ENCODE measurements at regions not wholly inside any gene's neighbourhood (a gene's known extent, or its start where the extent isn't known, plus 50 kb on each side); places are given as distances from the start of the nearest gene placed in this dataset.
A peak's percentile ranks its signal among the peaks of the same experiment; 100 is the strongest.

DNA sequence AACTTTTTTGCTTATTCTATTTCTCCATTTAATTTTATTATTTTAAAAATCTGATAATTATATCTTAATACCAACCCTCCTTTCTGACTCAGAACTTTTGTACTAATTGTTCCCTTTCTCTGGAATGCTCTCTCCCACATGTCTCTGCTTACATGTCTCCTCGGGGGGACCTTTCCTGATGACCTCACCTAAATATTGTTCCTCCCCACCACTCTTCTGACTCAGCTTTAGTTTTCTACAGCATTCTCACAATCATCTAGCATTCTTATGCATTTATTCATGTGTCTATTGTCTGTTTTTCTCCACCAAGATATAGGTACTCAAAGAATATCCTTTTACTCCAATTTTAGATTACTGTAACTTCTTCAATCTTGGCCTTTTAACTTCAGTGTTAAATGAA lies 128.7 kb downstream of the MSL3 start:
- peak; percentile 78 for DNase-seq (ENCODE audit: low read depth)
- TF ChIP-seq, protein P1, sequence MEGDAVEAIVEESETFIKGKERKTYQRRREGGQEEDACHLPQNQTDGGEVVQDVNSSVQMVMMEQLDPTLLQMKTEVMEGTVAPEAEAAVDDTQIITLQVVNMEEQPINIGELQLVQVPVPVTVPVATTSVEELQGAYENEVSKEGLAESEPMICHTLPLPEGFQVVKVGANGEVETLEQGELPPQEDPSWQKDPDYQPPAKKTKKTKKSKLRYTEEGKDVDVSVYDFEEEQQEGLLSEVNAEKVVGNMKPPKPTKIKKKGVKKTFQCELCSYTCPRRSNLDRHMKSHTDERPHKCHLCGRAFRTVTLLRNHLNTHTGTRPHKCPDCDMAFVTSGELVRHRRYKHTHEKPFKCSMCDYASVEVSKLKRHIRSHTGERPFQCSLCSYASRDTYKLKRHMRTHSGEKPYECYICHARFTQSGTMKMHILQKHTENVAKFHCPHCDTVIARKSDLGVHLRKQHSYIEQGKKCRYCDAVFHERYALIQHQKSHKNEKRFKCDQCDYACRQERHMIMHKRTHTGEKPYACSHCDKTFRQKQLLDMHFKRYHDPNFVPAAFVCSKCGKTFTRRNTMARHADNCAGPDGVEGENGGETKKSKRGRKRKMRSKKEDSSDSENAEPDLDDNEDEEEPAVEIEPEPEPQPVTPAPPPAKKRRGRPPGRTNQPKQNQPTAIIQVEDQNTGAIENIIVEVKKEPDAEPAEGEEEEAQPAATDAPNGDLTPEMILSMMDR (IDR thresholded peaks at IDR 0.05; ENCODE audit: insufficient read depth, low read depth, low read length, missing control alignments) = no peak

DNA sequence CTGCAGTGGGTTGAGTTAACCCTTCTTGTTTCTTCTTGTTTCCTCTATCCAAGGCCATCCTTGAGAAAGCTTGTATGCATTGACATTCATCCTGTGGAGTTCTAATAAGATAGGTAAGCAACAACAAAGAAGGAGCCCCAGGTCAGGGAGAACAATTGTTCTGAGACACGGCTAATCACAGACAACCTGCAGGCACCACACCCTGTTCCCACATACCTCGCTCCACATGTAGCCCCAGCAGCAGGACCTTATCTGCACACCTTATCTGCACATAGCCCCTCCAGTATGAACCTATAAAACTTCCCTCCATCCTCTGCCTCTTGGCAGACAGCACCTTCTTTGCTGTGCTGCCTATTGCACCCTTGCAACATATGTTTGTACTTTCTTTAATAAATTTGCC lies 129.1 kb downstream of the MSL3 start:
- TF ChIP-seq, protein P1 (IDR thresholded peaks at IDR 0.05; ENCODE audit: insufficient read depth, low read depth, low read length, missing control alignments) = no peak
- peak; percentile 14 for DNase-seq (ENCODE audit: low read depth)
- H3K4me3 ChIP-seq (ENCODE audit: low read length) = no peak overlapping the region

More for the DNA sequence above, 128.7 kb downstream of the MSL3 start:
- no peak overlapping the region for H3K4me3 ChIP-seq (ENCODE audit: low read length)

GRCh38 chrX:11888421-11888820 lies 130.4 kb downstream of the MSL3 start:
- DNase-seq (ENCODE audit: low read depth) = peak; percentile 19
- H3K4me3 ChIP-seq (ENCODE audit: low read length) = no peak overlapping the region
- TF ChIP-seq, protein P1 (IDR thresholded peaks at IDR 0.05; ENCODE audit: insufficient read depth, low read depth, low read length, missing control alignments) = no peak

DNA sequence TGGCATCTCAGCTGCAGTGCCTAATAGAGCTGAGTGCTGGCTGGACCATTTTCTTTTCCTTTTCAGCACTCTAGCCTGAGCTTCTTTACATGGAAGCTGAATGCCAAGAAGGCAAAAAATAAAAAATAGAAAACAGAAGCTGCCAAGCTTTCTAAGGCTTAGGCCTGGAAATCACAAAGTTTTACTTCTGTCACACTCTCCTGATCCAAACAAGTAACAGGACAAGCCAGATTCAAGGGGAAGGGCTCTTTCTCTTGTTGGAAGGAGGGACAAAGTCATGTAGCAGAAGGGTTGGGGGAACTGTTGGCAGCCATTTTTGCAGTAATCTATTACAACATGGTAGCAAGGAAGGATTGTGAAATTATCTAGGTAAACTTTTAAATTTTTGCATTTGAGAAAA lies 131.8 kb downstream of the MSL3 start:
- TF ChIP-seq, protein P1 (IDR thresholded peaks at IDR 0.05; ENCODE audit: insufficient read depth, low read depth, low read length, missing control alignments) = no peak
- no peak overlapping the region for H3K4me3 ChIP-seq (ENCODE audit: low read length)
- DNase-seq (ENCODE audit: low read depth) = no peak

- H3K4me3 ChIP-seq (ENCODE audit: low read length) = no peak overlapping the region
- TF ChIP-seq, protein P1 (IDR thresholded peaks at IDR 0.05; ENCODE audit: insufficient read depth, low read depth, low read length, missing control alignments) = no peak
- DNase-seq (ENCODE audit: low read depth) = no peak
These were observed 132.9 kb downstream of the MSL3 start for GRCh38 chrX:11890836-11891514.

GRCh38 chrX:11893933-11894710 lies 136.1 kb downstream of the MSL3 start:
- TF ChIP-seq, protein P1 (IDR thresholded peaks at IDR 0.05; ENCODE audit: insufficient read depth, low read depth, low read length, missing control alignments) = no peak
- peak; percentile 60 for DNase-seq (ENCODE audit: low read depth)
- no peak overlapping the region for H3K4me3 ChIP-seq (ENCODE audit: low read length)
